HG03354 (cell line): ENCODE measurements at regions not wholly inside any gene's neighbourhood (a gene's known extent, or its start where the extent isn't known, plus 50 kb on each side); places are given as distances from the start of the nearest gene placed in this dataset.
"Not testable (repeated sequence)": the region's sequence is repeated elsewhere in the genome, so short reads cannot be mapped to it uniquely, and the experiment has no call there.

Experiments
- ATAC-seq: cut with Tn5 transposase; IDR thresholded peaks from one replicate; pipeline ENCODE4 v1.9.1; 2021; ENCODE audit warnings: mild to moderate bottlenecking; ENCODE audit not compliant: unreplicated experiment, poor library complexity, severe bottlenecking

DNA sequence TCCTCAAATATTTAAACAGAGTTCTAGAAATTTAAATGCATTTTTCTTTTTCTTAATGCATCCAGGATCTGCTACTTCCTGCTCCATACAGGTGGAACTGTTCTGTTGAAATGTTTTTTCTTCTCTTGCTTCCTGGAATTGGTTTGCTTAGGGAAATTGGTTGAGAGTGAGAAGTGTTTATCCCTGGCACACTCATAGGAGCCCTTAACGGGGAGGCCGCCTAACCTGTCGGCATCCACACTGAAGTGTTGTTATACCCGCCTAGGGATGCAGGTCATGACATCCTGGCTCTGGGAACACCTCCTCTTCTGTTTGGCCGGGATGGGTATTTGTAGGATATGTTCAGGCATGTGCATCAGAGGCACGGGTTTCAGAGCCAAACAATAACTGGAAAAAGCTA lies 239.7 kb downstream of the GADD45G start:
- ATAC-seq, result no peak

DNA sequence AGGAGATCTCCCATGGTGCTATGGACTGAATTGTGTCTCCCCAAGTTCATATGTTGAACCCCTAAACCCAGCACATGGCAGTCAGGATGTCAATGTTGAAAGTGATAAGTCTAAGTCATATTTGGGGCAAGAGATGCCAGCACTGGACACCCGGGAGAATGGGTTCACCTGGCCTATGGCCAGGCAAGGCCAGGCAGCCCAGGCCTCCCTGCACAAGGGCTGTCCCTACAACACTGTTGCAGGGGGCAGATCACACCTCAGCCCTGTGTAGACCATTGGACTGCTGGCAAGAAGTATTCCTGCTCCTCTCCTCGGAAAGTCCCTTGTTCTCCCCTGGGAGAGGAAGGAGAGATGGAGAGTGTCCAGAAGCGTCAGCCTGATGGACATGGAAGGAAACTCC lies 240.5 kb downstream of the GADD45G start:
- no peak for ATAC-seq

DNA sequence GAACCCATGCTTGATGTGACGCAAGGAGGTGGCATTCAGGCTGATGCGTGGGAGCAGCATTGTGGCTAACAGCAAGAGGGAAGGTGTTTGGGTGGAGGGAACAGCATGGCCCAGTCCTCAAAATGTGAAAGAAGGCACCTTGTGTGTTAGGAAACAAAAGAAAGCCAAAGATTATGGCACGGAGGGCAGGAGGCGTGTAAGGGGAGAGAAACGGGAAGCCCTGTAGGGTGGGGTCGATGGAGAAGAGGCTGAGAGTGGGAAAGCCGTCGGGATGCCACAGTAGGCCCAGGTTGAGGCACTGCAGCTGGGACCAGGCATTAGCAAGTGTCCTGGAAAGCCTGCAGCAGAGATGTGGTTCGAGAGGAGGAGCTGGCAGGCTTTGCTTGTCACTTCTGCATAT lies 241.1 kb downstream of the GADD45G start:
- ATAC-seq, result no peak

GRCh38 chr9:89848060-89849040 lies 243.5 kb downstream of the GADD45G start:
- no peak for ATAC-seq

DNA sequence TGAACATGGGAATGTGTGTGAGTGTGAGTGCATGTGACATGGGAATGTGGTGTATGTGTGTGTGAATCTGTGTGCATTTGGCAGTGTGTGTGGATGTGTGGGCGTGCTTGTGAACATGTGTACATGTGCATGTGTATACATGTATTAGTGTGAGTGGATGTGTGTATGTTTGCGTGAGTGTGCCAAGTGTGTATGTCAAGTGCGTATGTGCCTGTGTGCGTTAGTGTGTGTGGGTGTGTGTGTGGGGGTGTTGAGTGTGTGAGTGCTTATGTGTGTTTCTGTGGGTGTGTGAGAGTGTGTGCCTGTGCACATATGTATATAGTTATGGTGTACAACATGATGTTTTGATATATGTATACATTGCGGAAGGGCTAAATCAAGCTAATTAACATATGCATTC lies 244.3 kb downstream of the GADD45G start:
- ATAC-seq, result no peak

GRCh38 chr9:89850153-89850552 lies 245.3 kb downstream of the GADD45G start:
- ATAC-seq, result no peak

GRCh38 chr9:89850631-89851325 lies 246.0 kb downstream of the GADD45G start:
- ATAC-seq, result no peak

DNA sequence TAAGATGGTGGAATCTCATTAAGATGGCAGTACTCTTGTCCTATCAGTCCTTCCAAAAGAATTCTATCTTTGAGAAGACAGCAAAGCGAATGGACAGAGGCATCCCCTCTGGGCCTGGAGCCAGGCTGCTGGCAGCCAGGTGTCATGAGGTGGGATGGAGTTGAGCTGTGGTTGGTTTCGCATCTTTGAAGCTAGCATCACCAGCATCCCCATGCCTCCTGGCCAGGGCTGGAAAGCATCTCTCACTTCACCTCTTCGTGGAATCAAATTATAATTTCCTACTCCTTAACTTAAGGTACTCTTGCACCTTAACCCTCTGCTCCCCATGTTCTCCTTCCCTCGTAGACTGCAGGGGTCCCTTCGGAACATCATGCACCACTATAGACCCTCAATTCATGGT lies 248.3 kb downstream of the GADD45G start:
- ATAC-seq, result no peak

DNA sequence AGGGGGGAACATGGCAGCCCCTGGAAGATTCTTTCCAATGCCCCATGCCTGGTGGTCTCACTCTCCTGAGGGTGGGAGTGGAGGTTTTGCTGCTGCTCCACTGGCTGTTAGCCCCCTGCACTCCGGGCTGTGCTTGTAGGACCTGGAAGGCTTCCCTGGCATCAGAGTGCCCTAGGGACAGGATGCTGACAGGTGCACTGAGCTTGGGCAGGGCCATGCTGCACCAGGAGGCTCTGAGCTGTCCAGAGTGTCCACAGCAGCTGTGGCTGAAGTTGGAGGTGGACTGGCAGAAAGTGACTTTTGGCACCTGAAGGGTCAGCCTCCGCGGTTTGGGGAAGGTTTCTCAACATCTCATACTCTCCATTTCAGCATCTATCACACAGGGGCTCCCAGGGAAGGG lies 249.1 kb downstream of the GADD45G start:
- ATAC-seq, result no peak

- ATAC-seq, result no peak
Observed at GRCh38 chr9:89854715-89855475, 250.1 kb downstream of the GADD45G start.

DNA sequence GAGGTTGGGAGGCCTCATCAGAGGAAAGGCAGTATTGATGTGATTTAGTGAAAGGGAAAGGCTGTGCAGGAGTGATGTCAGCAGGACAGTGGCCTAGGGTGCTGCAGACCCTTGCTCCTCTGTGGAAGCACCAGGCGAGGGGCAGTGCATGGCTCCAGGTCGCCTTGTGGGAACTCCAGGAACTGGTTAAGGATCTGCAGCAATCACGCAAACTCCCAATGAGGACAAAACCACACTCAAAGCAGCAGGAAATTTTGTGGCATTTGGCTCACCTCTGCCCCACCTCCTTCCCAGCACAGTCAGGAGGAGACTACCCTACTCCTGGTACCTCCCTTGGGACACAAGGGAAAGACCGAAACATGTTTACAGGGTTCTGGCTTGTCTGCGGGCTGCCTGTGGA lies 251.5 kb downstream of the GADD45G start:
- not testable (repeated sequence) for ATAC-seq

- not testable (repeated sequence) for ATAC-seq
Observed at GRCh38 chr9:89856950-89857349, 252.1 kb downstream of the GADD45G start.

- ATAC-seq, result not testable (repeated sequence)
Observed at GRCh38 chr9:89859842-89860241, 255.0 kb downstream of the GADD45G start.

- ATAC-seq, result not testable (repeated sequence)
Observed at GRCh38 chr9:89861371-89861770, 256.6 kb downstream of the GADD45G start.

DNA sequence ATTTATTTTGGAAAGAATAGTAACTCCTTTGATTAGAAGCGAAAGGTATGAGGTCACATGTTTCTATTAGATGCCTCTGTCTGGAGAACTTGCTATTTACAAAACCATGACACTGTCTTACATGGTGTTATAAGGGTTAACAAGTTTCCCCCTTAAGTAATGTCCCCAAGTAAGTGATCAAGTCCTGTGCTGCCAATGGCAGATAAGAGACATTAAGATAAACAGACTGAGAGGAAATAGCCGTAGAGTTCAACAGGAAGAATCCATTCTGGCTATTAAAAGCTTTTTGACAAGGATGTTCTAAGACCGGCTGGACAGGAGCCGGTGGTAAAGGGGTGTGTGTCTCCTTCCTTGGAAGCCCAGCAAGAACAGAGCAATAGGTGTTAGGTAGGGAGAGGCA lies 257.5 kb downstream of the GADD45G start:
- ATAC-seq, result no peak

- ATAC-seq, result no peak
Observed at GRCh38 chr9:89863141-89863540, 258.3 kb downstream of the GADD45G start.

- ATAC-seq, result no peak
Observed at GRCh38 chr9:89863837-89864236, 259.0 kb downstream of the GADD45G start.

- no peak for ATAC-seq
Observed at GRCh38 chr9:89864257-89864656, 259.4 kb downstream of the GADD45G start.

GRCh38 chr9:89864731-89865130 lies 259.9 kb downstream of the GADD45G start:
- no peak for ATAC-seq

GRCh38 chr9:89865357-89865756 lies 260.5 kb downstream of the GADD45G start:
- no peak for ATAC-seq
